ENCODE measurements at regions not wholly inside any gene's neighbourhood (a gene's known extent, or its start where the extent isn't known, plus 50 kb on each side); places are given as distances from the start of the nearest gene placed in this dataset.

- no peak for TF ChIP-seq CTCF (IDR thresholded peaks at IDR 0.05; ENCODE audit: low read depth, low read length)
- no peak for TF ChIP-seq POLR2A (IDR thresholded peaks at IDR 0.05; ENCODE audit: extremely low read depth, insufficient read length)
Measured at GRCh38 chr11:86722748-86723147, 50.3 kb upstream of the ME3 start.
